Stimulated activated CD4-positive, alpha-beta T cell treated with anti-CD3 and anti-CD28 coated beads, TNF-alpha, amount 100 ng/mL, for 48 hours (primary cell): ENCODE measurements at regions not wholly inside any gene's neighbourhood (a gene's known extent, or its start where the extent isn't known, plus 50 kb on each side); places are given as distances from the start of the nearest gene placed in this dataset.

Experiments used
- DNase-seq, 3 donors: peaks; one replicate each; pipeline ENCODE4 v3.0.0-alpha.2; 2020; ENCODE audit warnings: low read depth in 3 of 3

DNA sequence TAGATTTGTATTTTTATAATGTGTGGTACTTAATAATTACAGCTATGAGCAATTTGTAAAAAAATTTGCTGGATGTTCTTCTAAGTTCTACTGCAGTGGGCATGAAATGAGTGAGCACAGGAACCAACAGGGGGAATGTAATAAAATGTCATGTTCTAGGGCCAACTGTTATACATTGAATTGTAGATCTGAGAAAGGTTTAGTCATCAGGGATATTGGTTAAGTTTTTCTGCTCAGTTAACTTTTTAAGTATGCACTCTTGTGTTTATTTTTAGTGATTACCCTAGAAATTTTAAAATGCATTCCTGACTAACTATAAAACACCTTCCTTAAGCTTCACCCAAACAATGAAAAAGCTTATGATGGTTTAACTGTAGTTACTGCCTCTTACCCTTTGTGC, 101.8 kb downstream of the CAND1 start:
- no peak for DNase-seq

DNA sequence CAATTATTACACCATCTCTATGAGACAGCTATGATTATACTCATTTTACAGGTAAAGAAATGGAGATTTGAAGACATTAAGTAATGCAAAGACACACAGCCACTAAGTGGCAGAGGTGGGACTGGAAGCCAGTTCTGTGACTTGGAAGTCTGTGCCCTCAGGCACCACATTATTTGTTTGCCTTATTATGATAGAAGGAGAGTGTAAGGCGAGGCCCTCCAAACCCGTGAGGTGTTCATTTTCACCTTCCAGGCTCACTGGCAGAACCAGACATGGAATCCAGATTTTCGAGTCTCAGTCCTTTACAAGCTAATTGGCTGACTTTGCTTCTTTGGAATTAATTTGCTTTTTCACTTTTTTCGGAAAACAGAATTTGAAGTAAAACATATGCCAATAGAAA, 107.9 kb downstream of the CAND1 start:
- no peak for DNase-seq

DNA sequence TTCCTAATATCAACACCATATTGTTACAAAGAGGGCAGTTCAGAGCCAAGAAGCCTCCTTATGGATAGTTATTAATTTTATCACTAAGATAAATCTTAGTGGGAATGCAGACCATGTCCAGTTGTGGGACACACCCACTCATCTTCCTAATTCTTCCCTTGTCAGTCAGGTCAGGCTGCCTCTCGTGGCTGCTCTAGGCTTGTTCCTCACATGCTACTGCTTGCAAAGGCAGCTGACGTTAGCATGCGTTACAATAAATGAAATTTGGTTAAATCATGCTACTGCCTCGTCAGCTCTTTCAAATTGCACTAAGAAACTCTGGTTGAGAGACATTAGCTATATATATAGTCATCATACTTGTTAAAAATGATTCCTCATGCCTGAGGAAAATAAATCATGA, 108.4 kb downstream of the CAND1 start:
- no peak for DNase-seq

DNA sequence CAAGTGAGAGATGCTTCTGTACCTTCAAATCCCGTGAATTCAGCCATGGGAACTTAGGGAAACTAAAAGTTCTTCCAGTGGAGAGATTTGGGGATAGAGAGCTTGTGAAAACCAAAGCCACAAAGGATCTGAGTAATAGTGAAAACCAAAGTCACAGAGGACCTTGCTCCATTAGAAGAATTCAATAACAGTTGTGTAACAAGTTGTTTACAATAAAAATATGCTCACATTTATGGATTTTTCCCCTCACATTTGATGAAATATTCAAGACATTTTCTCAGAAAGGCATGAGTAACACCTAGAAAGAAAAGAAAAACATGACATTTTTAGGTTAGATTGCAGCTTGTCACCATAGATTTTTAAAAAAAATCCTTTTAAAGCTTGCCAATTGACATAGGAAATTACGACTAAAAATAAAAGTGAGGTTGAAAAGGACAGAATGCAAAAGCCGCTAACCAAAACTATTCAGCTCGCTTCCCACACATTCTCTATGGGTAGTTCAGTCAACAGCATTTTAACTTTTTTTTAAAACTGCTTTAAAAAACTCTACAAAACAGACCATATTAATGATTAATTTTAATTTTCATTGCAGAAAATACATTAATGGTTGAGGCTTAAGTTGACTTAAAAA, 113.2 kb downstream of the CAND1 start:
- DNase-seq = no peak

DNA sequence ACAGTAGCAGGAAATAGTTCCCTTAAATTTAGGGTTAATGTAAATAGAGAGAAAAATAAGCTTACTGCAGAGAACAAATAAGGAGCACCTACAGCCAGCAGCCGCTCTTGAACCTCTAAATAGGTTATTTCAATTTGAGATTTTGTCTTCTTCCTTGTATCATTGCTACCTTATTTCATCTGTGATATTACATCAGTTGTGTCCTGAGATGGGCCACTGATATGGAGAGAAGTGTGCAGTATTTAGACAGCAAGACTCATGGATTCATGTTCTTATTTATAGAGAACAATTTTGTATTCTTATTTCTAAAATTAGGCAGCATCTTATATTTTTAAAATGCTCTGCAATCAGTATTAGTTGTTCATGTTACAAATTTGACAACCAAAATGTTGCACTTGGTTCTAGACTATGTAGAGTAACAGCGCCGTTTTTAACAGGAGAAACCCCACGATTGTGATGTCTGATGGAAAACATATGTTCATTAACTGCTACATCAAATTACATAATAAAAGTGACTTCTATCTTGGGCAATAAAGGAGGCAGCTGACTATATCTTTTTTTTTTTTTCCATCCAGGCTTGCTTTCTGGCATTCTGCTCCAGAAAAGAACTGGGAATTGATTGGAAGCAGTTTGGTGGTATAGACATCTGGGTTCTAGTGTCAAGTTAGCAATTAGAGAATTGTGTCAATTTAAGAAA, 117.9 kb downstream of the CAND1 start:
- no peak for DNase-seq

DNA sequence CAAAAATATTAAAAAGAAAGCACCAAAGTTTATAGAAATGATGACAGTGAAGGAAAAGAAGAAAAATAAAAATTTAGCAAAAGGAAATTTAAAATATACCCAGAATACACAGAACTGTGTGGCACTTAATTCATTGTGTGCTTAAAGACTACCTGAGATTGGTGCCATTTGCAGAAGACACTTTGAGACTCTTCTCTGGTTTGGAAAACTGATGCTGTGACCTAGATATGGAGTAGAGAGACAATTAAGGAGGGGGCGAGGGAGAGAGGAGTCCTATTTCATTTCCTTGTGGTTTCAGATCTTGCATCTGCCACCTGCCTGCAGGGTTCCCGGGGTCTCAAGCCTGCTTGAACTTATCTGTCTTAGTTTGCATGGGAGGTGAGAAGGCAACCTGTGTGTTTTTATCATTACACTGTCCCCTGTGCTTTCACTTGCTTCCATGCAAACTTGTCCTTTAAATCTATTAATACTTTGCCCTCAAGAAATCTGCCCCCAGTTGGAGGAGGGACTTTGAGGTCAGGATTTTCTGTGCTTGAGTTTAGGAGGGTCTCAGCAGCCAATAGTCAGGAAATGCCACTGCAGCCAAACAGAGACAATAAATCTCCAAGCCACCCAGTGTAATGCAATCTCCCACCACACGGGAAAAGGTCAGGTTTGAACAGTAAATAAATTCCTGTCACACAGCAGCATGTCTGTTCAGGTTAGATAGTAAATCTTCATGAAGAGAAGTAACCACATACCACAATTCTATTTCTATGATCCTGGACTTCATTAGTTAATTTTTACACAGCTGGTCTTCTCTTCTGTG, 119.4 kb downstream of the CAND1 start:
- no peak for DNase-seq

DNA sequence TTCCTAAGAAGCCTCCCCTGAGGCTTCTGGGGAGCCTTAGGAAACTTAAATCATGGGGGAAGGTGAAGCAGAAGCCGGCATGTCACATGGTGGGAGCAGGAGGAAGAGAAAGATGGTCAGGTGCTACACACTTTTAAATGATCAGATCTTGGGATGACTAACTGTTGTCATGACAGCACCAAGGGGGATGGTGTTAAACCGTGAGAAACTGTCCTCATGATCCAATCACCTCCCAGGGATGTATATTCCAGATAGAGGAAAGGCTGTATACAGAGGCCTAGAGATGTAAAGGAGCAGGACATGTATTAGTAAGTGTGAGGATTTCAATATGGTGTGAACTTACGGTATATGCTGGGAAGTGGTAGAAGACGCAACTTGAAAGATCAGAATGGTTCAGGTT, 121.1 kb downstream of the CAND1 start:
- no peak for DNase-seq

DNA sequence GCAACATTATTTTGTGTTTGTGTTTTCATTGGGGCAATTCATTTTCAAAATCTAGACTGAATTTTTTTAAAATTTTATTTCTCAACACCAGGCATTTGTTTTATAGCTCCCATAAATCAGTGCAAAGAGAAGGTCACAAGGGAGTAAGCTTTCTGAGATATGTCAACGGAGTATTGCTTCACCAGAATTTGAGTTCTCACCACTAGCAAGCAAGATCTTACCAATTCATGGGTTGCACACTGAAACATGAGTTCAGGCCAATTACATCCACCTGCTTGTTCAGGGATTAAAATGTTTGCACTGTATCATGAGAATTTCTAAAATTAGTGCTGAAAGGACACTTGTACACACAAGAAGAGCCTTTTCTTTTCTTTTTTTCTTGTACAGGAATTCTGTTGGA, 121.9 kb downstream of the CAND1 start:
- no peak for DNase-seq

DNA sequence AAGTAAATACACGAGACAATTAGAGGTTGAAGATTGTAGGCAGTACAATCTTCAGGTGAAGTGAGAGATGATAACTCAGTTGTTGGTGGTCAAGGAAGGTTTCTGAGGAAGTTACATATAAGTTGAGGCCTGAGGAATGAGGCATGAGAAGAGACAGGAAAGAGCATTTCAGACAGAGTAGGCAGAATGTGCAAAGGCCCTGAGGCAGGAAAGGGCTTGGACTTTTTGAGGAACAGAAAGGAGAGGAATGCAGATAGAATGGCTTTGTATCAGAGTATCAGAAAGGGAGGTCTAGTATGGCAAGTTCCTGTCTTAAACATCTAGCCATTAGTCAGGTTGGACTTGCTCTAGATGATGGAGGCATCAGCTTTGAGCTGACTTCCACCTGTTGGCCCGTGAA, 122.5 kb downstream of the CAND1 start:
- no peak for DNase-seq

DNA sequence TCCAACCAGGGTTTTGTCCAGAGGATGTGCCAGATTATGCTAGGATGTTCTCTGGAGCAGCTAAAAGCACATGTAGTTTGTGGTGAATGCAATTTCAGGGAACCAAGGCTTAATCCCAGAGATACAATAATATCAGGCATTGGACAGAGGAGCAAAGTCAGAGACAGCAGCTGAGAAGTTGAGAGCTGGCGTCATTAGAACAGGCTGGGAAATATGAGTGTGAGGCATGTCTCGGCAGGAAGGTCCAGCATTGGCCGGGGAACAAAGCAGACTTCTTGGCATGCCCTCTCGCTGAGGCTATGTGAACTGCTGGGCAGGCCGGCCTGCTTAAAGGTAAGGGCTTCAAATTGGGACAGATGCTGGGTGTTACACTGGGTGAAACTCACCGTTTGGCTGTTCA, 125.4 kb downstream of the CAND1 start:
- no peak for DNase-seq

DNA sequence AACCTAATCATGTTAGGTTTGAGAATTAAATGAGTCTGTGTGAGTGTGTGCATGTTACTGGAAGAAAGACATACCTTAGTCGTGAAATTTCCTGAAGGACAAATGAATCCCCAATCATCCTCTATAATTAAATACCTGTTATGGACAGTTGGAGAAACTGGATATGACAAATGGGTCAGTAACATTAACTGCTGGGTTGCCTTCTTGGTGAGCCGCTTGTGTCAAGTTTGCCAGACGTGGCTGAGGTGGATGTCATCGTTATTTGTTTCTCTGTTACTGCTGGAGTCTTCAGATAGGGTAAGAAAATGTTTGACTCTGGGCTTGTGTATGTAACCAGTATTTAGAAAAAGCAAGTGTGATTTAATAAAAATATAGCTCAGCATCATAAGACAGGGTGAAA, 131.6 kb downstream of the CAND1 start:
- no peak for DNase-seq

DNA sequence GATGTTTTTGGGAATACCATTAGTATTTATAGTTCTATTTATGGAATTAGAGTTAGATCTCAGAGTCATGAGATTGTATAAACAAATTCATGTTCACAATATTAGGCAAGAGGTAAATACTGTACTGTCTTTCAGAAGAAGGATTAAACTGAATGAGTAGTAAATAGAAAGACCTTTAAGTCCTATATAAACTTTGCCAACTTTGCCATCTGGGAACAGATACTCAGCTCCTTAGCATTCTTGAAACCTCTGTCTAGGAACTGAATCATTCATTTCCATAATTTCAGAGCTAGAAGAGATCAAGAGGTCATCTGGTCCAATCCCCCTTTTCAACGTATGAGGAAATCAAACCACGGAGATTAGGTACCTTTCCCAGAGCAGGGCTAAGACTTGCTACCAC, 141.1 kb downstream of the CAND1 start:
- DNase-seq = no peak

DNA sequence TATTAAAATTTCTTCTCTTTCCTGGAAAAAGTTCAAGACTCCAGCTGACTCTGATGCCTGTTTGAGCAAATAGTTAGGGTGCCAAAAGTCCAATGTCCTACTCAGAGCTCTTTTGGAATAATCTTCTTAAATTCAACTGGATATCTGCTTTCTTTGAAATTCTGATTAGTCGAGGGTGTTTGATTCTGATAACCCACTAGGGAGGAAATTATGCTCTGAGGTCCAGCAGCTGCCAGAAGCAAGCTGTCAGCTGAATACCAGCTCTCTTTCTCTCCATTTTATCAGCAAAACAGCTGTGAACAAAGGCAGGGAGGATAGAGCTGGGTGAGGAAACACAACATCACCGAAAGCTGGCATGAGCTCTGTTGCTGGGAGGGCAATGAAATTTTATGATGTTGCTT, 141.5 kb downstream of the CAND1 start:
- no peak for DNase-seq

DNA sequence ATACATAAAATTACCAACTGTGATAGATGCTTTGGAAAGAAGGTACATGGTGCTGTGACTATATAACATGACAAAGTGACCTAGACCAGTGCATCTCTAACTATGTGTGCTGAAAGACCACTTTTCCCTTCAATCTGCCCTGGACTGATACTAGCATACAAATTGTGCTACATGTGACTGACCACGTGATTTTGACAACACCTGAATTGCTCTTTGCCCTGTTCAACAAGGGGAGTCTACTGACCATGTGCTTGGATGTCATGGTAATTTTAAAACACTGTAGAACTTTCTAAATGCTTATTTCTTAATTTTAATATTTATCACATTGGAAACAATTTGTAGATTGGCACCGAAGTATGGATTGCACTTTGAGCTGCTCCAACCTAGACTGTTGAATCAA, 142.4 kb downstream of the CAND1 start:
- no peak for DNase-seq

DNA sequence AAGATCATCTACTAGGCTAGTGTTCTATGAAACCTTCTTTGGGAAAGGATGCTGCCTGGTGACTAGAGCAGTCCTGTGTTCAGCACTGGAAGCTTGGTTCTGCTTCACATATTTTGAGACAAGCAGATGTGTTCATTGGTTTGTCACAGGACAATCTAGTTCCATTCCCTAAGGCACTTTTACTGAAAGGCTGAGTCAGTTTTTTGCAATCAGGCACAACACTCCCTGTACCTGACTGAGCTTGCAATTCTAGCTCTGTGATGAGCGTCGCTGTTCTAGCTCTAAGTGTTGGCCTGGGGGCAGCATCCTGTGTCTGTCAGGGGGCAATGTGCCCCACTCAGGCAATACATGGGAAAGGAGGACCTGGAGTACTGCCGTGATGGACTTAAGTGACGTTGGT, 144.4 kb downstream of the CAND1 start:
- DNase-seq = no peak

DNA sequence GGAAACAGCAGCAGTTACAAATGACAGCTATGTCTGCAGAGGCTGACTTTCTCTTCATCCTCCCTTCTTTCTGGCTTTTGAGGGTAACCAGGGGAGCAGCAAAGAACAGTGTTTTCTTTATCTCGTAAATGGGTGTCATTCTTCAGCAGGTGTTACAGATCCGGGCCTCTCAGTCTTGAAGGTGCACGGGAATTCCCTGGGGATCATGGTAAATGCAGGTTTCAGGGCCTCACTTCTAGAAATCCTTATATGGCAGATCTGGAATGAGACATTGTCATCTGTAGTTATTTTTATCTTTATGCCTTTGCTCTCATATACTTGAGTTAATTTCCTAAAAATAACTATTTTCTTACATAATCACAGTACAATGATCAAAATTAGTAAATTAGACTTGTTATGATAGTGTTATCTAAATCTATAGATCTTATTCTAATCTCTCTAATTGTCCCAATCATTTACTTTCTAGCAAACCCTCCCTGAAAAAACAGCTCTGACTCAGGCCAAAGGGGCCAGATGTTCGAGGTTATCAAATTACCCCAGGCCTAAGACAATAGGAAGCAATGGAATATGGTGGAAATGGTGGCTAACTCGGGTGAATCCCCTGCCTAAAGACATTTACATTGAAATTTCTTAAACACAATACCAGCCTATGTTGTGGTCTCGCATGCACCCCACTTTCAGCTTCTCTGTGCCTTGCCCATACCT, 145.0 kb downstream of the CAND1 start:
- no peak for DNase-seq

DNA sequence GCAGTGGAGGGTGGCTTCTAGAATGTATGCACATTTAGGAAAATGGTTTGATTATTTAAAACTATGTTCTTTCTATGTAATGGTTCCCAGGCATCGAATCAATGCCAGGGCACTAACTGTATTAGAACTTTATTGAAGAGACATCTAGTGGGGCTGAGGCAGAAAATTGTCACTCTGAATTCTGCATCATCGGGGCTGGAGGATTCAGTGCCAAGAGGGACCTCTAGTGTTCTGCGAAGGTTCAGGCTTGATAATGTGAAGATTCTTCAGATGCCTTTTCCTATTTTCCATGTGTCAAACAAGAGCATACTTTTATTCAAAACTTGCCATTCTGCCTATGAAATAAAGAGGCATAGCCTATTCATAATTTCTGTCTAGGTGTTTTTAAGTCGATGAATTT, 146.3 kb downstream of the CAND1 start:
- no peak for DNase-seq

DNA sequence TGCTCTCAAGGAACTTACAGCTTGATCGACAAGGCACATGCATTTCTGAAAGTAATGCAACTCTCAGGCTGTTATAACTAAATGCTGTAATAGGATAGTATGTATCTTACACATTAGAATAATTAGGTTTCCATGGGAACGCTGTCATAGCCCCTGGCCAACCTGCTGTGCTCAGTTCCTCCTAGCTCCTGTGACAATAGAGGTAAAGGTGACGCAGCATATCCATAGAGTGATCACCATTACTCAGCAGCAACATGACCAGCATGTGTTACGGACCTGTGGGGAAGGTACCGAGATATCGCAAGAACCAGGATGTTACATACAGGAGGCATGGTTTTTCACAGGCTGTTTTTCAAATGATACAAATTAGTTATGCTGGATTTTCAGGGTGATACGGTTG, 150.7 kb downstream of the CAND1 start:
- DNase-seq = no peak

DNA sequence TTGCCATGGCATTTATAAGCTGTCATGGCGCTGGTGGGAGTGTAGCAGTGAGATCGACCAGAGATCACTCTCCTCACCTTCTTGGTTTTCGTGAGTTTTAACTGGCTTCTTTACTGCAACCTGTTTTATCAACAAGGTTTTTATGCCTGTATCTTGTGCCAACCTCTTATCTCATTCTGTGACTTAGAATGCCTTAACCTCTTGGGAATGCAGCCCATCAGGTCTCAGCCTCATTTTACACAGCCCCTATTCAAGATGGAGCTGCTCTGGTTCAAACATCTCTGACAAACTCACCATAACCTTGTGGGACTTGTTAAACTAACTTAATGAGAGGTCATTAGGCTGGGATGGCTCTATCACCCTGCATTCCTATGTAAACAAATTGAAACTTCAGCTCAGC, 151.3 kb downstream of the CAND1 start:
- no peak for DNase-seq

DNA sequence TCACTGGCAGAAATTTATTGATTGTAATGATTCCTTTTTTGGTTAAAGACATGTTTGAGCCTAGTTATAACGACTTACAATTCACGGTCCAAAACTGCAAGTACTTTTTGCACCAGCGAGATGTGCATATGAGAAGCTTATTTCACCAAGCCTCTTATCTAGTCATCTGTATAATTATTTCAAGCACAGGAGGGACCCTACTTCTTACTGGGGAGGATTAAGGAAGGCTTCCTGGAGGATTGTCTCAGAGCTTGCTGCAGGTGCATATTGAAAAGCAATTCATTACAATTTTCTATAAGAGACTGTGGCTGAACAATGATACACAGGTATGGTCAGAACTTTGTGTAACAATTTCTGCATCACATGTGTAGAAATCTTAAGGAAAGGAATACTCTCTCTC, 152.9 kb downstream of the CAND1 start:
- no peak for DNase-seq

DNA sequence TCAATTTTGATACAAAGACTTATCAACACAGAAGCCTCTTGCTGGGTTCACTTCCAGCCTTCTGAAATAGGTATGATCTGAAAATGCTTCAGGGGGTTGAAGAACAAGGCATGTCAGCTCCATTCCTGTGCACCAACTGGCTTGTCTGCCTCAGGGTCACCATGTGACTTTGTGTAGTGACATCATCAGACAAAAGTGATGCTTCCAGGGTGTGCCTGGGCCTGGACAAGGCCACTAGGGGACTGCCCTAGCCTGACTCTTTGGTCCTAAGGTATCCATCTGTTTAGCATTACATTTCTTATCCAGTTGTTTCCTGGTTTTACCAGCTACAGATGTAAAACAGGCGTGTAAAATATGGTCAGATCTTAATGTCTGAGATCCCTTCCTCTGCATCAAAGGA, 155.6 kb downstream of the CAND1 start:
- no peak for DNase-seq

DNA sequence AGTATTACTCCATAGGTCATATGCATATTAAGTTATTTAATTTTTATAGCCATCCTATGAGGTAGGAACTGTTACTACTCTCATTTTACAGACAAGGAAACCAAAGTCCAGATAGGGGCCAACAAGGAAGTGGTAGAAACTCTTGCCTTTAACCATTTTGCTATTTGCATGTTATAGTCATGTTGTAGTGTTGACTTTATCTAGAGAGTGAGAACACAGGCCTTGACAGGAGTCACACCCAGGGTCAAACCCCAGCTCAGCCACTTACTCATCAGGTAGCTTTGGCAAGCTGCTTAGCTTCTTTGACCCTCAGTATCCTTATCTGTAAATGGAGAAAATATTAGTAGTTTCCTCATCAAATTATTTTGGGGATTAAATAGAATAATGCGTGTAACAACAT, 156.2 kb downstream of the CAND1 start:
- no peak for DNase-seq

DNA sequence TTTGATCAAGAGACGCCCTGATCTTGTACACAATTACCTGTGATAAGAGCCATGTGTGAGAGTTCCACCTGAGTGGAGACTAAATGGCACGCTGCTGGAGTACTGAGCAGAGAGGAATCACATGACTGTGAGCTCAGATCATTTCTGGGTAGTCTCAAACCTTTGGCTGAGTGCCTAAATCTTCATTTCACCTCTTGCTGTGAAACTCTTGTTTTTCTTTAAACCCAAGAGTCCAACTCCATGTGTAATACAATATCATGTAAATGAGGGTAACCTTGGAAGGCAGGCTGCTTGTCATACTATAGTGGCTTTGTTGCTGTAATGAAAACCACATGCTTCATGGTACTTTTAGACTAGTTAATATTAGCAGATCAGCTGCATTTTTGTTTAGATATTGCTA, 156.9 kb downstream of the CAND1 start:
- DNase-seq = no peak
